ENCODE measurements at regions not wholly inside any gene's neighbourhood (a gene's known extent, or its start where the extent isn't known, plus 50 kb on each side); places are given as distances from the start of the nearest gene placed in this dataset. TPM values are rescaled to one million over a fixed set of nuclear protein-coding genes. Genes with fewer than 3 reads are reported as not detected.

- Histone ChIP-seq H3K18ac (ENCODE audit: low read length) (no peak overlapping the region), H3K27me3 (ENCODE audit: control insufficient read depth in 3 of 3, insufficient read depth in 3 of 3, low read depth in 1 of 3, low read length in 3 of 3) (no peaks in the 10 kb centered on the region), H3K36me3 (replicated peaks in 1 of 2; ENCODE audit: control insufficient read depth in 2 of 2, insufficient read depth in 2 of 2, low read length in 2 of 2) (no peaks in the 10 kb centered on the region), H3K4ac (ENCODE audit: low read length) (no peak overlapping the region), H3K23ac (ENCODE audit: low read depth, low read length, poor library complexity) (no peak overlapping the region), H3K9me3 (replicated peaks in 1 of 2; ENCODE audit: control insufficient read depth in 2 of 2, insufficient read depth in 1 of 2, low read depth in 1 of 2, low read length in 2 of 2) (no peaks in the 10 kb centered on the region), H4K91ac (ENCODE audit: low read depth, low read length, poor library complexity) (no peak overlapping the region), H3K27ac (replicated peaks; ENCODE audit: low read length) (no peak overlapping the region), H4K8ac (ENCODE audit: low read depth, low read length) (no peak overlapping the region), H3K4me3 (ENCODE audit: low read length in 2 of 2) (no peak overlapping the region), H2BK12ac (ENCODE audit: low read length) (no peak overlapping the region), H2BK5ac (ENCODE audit: low read length) (no peak overlapping the region), H3K4me2 (ENCODE audit: insufficient read depth, low read length, poor library complexity, severe bottlenecking) (no peak overlapping the region), H3K4me1 (ENCODE audit: control insufficient read depth in 2 of 2, insufficient read depth in 1 of 2, low read depth in 1 of 2, low read length in 2 of 2) (no peaks in the 10 kb centered on the region), H3K9ac (ENCODE audit: low read depth, low read length, poor library complexity) (no peak overlapping the region), H2BK120ac (ENCODE audit: low read depth, low read length) (no peak overlapping the region), H3K14ac (ENCODE audit: low read length) (no peak overlapping the region), H2AK5ac (ENCODE audit: low read depth, low read length) (no peak overlapping the region), H2AFZ (ENCODE audit: low read length) (no peak overlapping the region), H2BK15ac (ENCODE audit: low read length) (no peak overlapping the region), H3K79me1 (ENCODE audit: low read depth, low read length) (no peaks in the 10 kb centered on the region)
- DNase-seq (ENCODE audit: low spot score), result no peak
- WGBS, 2 donors (ENCODE audit: extremely low coverage in 2 of 2, insufficient read length in 2 of 2, insufficient replicate concordance in 1 of 2), result no CpG with 5 or more reads among the region's 3 CpGs
Observed at GRCh38 chr5:98986587-98986986, 57.8 kb upstream of the CHD1 start.

DNA sequence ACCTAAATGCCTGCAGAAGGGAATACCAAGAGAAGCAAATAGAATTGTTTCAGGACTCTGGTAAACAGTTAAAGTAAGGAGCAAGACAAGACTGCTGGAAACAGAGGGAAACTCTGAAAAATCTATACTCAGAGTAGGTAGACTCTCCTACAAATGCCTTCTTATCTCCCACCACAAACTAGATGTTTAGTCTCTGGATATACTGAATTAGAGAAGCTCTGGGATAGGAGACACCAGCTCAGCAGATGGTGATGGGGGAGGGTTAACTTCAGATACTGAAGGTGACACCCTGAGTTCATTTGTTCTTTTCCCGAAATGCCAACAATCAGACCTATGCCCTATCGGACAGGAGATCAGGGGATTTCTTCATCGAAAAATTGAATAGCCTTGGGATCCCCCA is 54.1 kb upstream of the CHD1 start:
- no peak overlapping the region for H2BK5ac ChIP-seq (ENCODE audit: low read length)
- no peak overlapping the region for H2AFZ ChIP-seq (ENCODE audit: low read length)
- H4K8ac ChIP-seq (ENCODE audit: low read depth, low read length), result no peak overlapping the region
- no peak overlapping the region for H2BK120ac ChIP-seq (ENCODE audit: low read depth, low read length)
- H3K4ac ChIP-seq (ENCODE audit: low read length), result no peak overlapping the region
- no peaks in the 10 kb centered on the region for H3K27me3 ChIP-seq (ENCODE audit: control insufficient read depth in 3 of 3, insufficient read depth in 3 of 3, low read depth in 1 of 3, low read length in 3 of 3)
- no peaks in the 10 kb centered on the region for H3K36me3 ChIP-seq (replicated peaks in 1 of 2; ENCODE audit: control insufficient read depth in 2 of 2, insufficient read depth in 2 of 2, low read length in 2 of 2)
- H3K14ac ChIP-seq (ENCODE audit: low read length), result no peak overlapping the region
- no peak overlapping the region for H3K4me3 ChIP-seq (ENCODE audit: low read length in 2 of 2)
- no CpG with 5 or more reads among the region's 3 CpGs for WGBS, 2 donors (ENCODE audit: extremely low coverage in 2 of 2, insufficient read length in 2 of 2, insufficient replicate concordance in 1 of 2)
- H3K9me3 ChIP-seq (replicated peaks in 1 of 2; ENCODE audit: control insufficient read depth in 2 of 2, insufficient read depth in 1 of 2, low read depth in 1 of 2, low read length in 2 of 2), result no peaks in the 10 kb centered on the region
- DNase-seq (ENCODE audit: low spot score), result no peak
- H3K23ac ChIP-seq (ENCODE audit: low read depth, low read length, poor library complexity), result no peak overlapping the region
- no peak overlapping the region for H3K4me2 ChIP-seq (ENCODE audit: insufficient read depth, low read length, poor library complexity, severe bottlenecking)
- no peak overlapping the region for H2BK12ac ChIP-seq (ENCODE audit: low read length)
- no peaks in the 10 kb centered on the region for H3K79me1 ChIP-seq (ENCODE audit: low read depth, low read length)
- H4K91ac ChIP-seq (ENCODE audit: low read depth, low read length, poor library complexity), result no peak overlapping the region
- no peak overlapping the region for H2BK15ac ChIP-seq (ENCODE audit: low read length)
- H3K9ac ChIP-seq (ENCODE audit: low read depth, low read length, poor library complexity), result no peak overlapping the region
- no peak overlapping the region for H3K27ac ChIP-seq (replicated peaks; ENCODE audit: low read length)
- H3K18ac ChIP-seq (ENCODE audit: low read length), result no peak overlapping the region
- H2AK5ac ChIP-seq (ENCODE audit: low read depth, low read length), result no peak overlapping the region
- H3K4me1 ChIP-seq (ENCODE audit: control insufficient read depth in 2 of 2, insufficient read depth in 1 of 2, low read depth in 1 of 2, low read length in 2 of 2), result no peaks in the 10 kb centered on the region

Small RNA genes lying in the stretch of these regions (small RNA-seq; reads per million reads assigned to genes)
- not detected for gene MTND4LP5 (ENCODE audit: insufficient read depth)
- not detected for gene RF00019 (ENCODE audit: insufficient read depth)
- gene RNU6-1119P (ENCODE audit: insufficient read depth), result not detected
